Ishikawa (cell line): ENCODE measurements at regions not wholly inside any gene's neighbourhood (a gene's known extent, or its start where the extent isn't known, plus 50 kb on each side); places are given as distances from the start of the nearest gene placed in this dataset.

ENCODE experiments used
- CEBPB ChIP-seq: IDR thresholded peaks from 2 replicates; pipeline ENCODE4 v1.6.1; 2012
- EGR1 ChIP-seq: IDR thresholded peaks from 2 replicates; pipeline ENCODE4 v1.6.1; 2012
- EP300 ChIP-seq: IDR thresholded peaks from 2 replicates; pipeline ENCODE4 v1.6.1; 2012; ENCODE audit warnings: borderline replicate concordance
- FOXM1 ChIP-seq: IDR thresholded peaks from 2 replicates; pipeline ENCODE4 v1.6.1; 2012; ENCODE audit warnings: low read depth, borderline replicate concordance
- MAX ChIP-seq: IDR thresholded peaks from 2 replicates; pipeline ENCODE4 v1.6.1; 2012
- RAD21 ChIP-seq: IDR thresholded peaks from 2 replicates; pipeline ENCODE4 v1.6.1; 2012; ENCODE audit warnings: low read depth
- TEAD4 ChIP-seq: IDR thresholded peaks from 2 replicates; pipeline ENCODE4 v1.6.1; 2012
- TF ChIP-seq, protein P1 (sequence below): IDR thresholded peaks from 2 replicates; pipeline ENCODE4 v1.6.1; 2012; ENCODE audit warnings: low read depth, mild to moderate bottlenecking
- TF ChIP-seq, protein P2 (sequence below): IDR thresholded peaks from 2 replicates; pipeline ENCODE4 v1.6.1; 2012

- TF ChIP-seq, protein P1, sequence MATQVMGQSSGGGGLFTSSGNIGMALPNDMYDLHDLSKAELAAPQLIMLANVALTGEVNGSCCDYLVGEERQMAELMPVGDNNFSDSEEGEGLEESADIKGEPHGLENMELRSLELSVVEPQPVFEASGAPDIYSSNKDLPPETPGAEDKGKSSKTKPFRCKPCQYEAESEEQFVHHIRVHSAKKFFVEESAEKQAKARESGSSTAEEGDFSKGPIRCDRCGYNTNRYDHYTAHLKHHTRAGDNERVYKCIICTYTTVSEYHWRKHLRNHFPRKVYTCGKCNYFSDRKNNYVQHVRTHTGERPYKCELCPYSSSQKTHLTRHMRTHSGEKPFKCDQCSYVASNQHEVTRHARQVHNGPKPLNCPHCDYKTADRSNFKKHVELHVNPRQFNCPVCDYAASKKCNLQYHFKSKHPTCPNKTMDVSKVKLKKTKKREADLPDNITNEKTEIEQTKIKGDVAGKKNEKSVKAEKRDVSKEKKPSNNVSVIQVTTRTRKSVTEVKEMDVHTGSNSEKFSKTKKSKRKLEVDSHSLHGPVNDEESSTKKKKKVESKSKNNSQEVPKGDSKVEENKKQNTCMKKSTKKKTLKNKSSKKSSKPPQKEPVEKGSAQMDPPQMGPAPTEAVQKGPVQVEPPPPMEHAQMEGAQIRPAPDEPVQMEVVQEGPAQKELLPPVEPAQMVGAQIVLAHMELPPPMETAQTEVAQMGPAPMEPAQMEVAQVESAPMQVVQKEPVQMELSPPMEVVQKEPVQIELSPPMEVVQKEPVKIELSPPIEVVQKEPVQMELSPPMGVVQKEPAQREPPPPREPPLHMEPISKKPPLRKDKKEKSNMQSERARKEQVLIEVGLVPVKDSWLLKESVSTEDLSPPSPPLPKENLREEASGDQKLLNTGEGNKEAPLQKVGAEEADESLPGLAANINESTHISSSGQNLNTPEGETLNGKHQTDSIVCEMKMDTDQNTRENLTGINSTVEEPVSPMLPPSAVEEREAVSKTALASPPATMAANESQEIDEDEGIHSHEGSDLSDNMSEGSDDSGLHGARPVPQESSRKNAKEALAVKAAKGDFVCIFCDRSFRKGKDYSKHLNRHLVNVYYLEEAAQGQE = no peak
- TF ChIP-seq FOXM1 (no peak), EP300 (no peak), MAX (no peak), EGR1 (no peak), CEBPB (no peak), TEAD4 (no peak), RAD21 (no peak)
- TF ChIP-seq, protein P2, sequence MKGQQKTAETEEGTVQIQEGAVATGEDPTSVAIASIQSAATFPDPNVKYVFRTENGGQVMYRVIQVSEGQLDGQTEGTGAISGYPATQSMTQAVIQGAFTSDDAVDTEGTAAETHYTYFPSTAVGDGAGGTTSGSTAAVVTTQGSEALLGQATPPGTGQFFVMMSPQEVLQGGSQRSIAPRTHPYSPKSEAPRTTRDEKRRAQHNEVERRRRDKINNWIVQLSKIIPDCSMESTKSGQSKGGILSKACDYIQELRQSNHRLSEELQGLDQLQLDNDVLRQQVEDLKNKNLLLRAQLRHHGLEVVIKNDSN = no peak
Measured at GRCh38 chr9:11551106-11551505, 938.3 kb upstream of the PTPRD start.
